ENCODE measurements at regions not wholly inside any gene's neighbourhood (a gene's known extent, or its start where the extent isn't known, plus 50 kb on each side); places are given as distances from the start of the nearest gene placed in this dataset.

- Mint-ChIP-seq H3K9me3 (no peaks in the 10 kb centered on the region), H3K27me3 (ENCODE audit: insufficient read depth, low read depth) (peaks cover 9% of the 10 kb centered on the region), H3K4me1 (peaks cover under 1% of the 10 kb centered on the region), H3K4me3 (no peak overlapping the region), H3K27ac (peak overlapping the region; percentile 12), H3K36me3 (no peaks in the 10 kb centered on the region)
- no peak for TF ChIP-seq EZH2 (IDR thresholded peaks at IDR 0.05)
- TF ChIP-seq EZH2phosphoT487 (IDR thresholded peaks at IDR 0.05): no peak
- no peak for TF ChIP-seq CTCF (IDR thresholded peaks at IDR 0.05)
- Histone ChIP-seq H4K20me1 (ENCODE audit: low read depth) (no peaks in the 10 kb centered on the region), H3K27me3 (no peaks in the 10 kb centered on the region), H2AFZ (replicated peaks) (no peak overlapping the region), H3K9ac (no peak overlapping the region), H3K4me2 (no peak overlapping the region), H3K9me3 (ENCODE audit: low read depth) (no peaks in the 10 kb centered on the region), H3K36me3 (no peaks in the 10 kb centered on the region), H3K27ac (no peak overlapping the region), H3K4me1 (no peaks in the 10 kb centered on the region), H3K79me2 (ENCODE audit: low read depth) (no peaks in the 10 kb centered on the region), H3K4me3 (no peak overlapping the region), H3F3A (ENCODE audit: low read depth) (no peaks in the 10 kb centered on the region)
- no peak for DNase-seq (ENCODE audit: low spot score)
Measured at GRCh38 chr11:71200172-71200716, 52.1 kb downstream of the SHANK2 start.

GRCh38 chr11:71199226-71199820, 53.1 kb downstream of the SHANK2 start:
- no peaks in the 10 kb centered on the region for H3K79me2 ChIP-seq (ENCODE audit: low read depth)
- H3K27ac Mint-ChIP-seq: peak overlapping the region; percentile 94

GRCh38 chr11:71198823-71199165, 53.6 kb downstream of the SHANK2 start:
- Mint-ChIP-seq H3K27ac (no peak overlapping the region), H3K4me1 (no peaks in the 10 kb centered on the region), H3K4me3 (no peak overlapping the region), H3K27me3 (ENCODE audit: insufficient read depth, low read depth) (peaks cover 8% of the 10 kb centered on the region), H3K36me3 (no peaks in the 10 kb centered on the region), H3K9me3 (no peaks in the 10 kb centered on the region)
- no peak overlapping the region for H3K4me2 ChIP-seq
- H3K9ac ChIP-seq: no peak overlapping the region
- no peak overlapping the region for H2AFZ ChIP-seq (replicated peaks)
- H3K9me3 ChIP-seq (ENCODE audit: low read depth): no peaks in the 10 kb centered on the region
- H3F3A ChIP-seq (ENCODE audit: low read depth): no peaks in the 10 kb centered on the region
- H3K36me3 ChIP-seq: no peaks in the 10 kb centered on the region
- no peaks in the 10 kb centered on the region for H3K4me1 ChIP-seq
- no peaks in the 10 kb centered on the region for H3K27me3 ChIP-seq
- DNase-seq (ENCODE audit: low spot score): no peak
- no peaks in the 10 kb centered on the region for H4K20me1 ChIP-seq (ENCODE audit: low read depth)
- no peaks in the 10 kb centered on the region for H3K79me2 ChIP-seq (ENCODE audit: low read depth)
- H3K4me3 ChIP-seq: no peak overlapping the region
- no peak for TF ChIP-seq EZH2 (IDR thresholded peaks at IDR 0.05)
- no peak for TF ChIP-seq EZH2phosphoT487 (IDR thresholded peaks at IDR 0.05)
- TF ChIP-seq CTCF (IDR thresholded peaks at IDR 0.05): no peak
- H3K27ac ChIP-seq: no peak overlapping the region

More at GRCh38 chr11:71199226-71199820, 53.1 kb downstream of the SHANK2 start:
- Histone ChIP-seq H3K9me3 (ENCODE audit: low read depth) (no peaks in the 10 kb centered on the region), H2AFZ (replicated peaks) (no peak overlapping the region), H3K4me2 (no peak overlapping the region), H4K20me1 (ENCODE audit: low read depth) (no peaks in the 10 kb centered on the region), H3K4me1 (no peaks in the 10 kb centered on the region), H3F3A (ENCODE audit: low read depth) (no peaks in the 10 kb centered on the region), H3K9ac (no peak overlapping the region), H3K27me3 (no peaks in the 10 kb centered on the region), H3K36me3 (no peaks in the 10 kb centered on the region), H3K4me3 (no peak overlapping the region), H3K27ac (no peak overlapping the region)
- no peak for TF ChIP-seq CTCF (IDR thresholded peaks at IDR 0.05)
- no peak for TF ChIP-seq EZH2phosphoT487 (IDR thresholded peaks at IDR 0.05)
- TF ChIP-seq EZH2 (IDR thresholded peaks at IDR 0.05): no peak
- DNase-seq (ENCODE audit: low spot score): no peak
- Mint-ChIP-seq H3K9me3 (no peaks in the 10 kb centered on the region), H3K36me3 (no peaks in the 10 kb centered on the region), H3K27me3 (ENCODE audit: insufficient read depth, low read depth) (peaks cover 11% of the 10 kb centered on the region), H3K4me3 (no peak overlapping the region), H3K4me1 (no peaks in the 10 kb centered on the region)
